ENCODE measurements at regions not wholly inside any gene's neighbourhood (a gene's known extent, or its start where the extent isn't known, plus 50 kb on each side); places are given as distances from the start of the nearest gene placed in this dataset.

DNA sequence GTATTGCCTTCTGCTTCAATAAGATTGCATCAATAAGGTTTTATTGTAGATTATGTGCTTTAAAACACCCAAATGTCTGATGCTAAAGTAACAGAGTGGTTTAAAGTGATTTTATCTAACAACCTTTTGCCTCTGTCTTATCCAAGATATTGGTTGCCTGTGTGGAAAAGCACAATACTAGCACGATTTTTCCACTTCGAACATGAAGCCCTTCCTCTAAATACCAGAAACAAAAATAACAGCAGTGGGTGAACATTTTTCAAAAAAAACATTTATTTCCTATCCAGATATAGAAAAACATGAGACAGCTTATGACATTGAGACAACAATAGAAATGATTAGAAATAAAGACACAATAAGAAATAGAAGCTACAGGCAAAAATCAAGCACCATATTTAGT, 59.5 kb upstream of the MDFIC start:
- TF ChIP-seq ZSCAN16 (tag by site-specific recombination; IDR thresholded peaks at IDR 0.05) (no peak), ZBTB48 (tag by site-specific recombination; IDR thresholded peaks at IDR 0.05) (no peak), MYNN (tag by site-specific recombination; IDR thresholded peaks at IDR 0.05; ENCODE audit: borderline replicate concordance) (no peak), ZNF112 (tag by site-specific recombination; IDR thresholded peaks at IDR 0.05) (no peak), ZNF302 (tag by site-specific recombination; IDR thresholded peaks at IDR 0.05; ENCODE audit: low read depth) (no peak), ZNF664 (tag by site-specific recombination; IDR thresholded peaks at IDR 0.05) (no peak), ZNF707 (tag by site-specific recombination; IDR thresholded peaks at IDR 0.05) (no peak), SP2 (tag by site-specific recombination; IDR thresholded peaks at IDR 0.05) (no peak), OSR2 (tag by site-specific recombination; IDR thresholded peaks at IDR 0.05) (no peak), ZXDB (tag by site-specific recombination; IDR thresholded peaks at IDR 0.05) (no peak)
- TF ChIP-seq, protein P1, sequence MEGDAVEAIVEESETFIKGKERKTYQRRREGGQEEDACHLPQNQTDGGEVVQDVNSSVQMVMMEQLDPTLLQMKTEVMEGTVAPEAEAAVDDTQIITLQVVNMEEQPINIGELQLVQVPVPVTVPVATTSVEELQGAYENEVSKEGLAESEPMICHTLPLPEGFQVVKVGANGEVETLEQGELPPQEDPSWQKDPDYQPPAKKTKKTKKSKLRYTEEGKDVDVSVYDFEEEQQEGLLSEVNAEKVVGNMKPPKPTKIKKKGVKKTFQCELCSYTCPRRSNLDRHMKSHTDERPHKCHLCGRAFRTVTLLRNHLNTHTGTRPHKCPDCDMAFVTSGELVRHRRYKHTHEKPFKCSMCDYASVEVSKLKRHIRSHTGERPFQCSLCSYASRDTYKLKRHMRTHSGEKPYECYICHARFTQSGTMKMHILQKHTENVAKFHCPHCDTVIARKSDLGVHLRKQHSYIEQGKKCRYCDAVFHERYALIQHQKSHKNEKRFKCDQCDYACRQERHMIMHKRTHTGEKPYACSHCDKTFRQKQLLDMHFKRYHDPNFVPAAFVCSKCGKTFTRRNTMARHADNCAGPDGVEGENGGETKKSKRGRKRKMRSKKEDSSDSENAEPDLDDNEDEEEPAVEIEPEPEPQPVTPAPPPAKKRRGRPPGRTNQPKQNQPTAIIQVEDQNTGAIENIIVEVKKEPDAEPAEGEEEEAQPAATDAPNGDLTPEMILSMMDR (tag by site-specific recombination; IDR thresholded peaks at IDR 0.05), result no peak
- ChIA-PET POLR2A (no interaction called here), CTCF (no interaction called here)
- Histone ChIP-seq H3K4me3 (ENCODE audit: low read depth, low read length) (no peak overlapping the region), H3K9me3 (ENCODE audit: control insufficient read depth, insufficient read depth, low read depth, low read length) (no peaks in the 10 kb centered on the region), H3K36me3 (ENCODE audit: control insufficient read depth in 2 of 2, insufficient read depth in 1 of 2, low read length in 2 of 2) (no peaks in the 10 kb centered on the region), H3K4me1 (ENCODE audit: control insufficient read depth, insufficient read depth, low read length) (no peaks in the 10 kb centered on the region), H3K27ac (ENCODE audit: extremely low read depth, low read depth, low read length) (no peak overlapping the region)

DNA sequence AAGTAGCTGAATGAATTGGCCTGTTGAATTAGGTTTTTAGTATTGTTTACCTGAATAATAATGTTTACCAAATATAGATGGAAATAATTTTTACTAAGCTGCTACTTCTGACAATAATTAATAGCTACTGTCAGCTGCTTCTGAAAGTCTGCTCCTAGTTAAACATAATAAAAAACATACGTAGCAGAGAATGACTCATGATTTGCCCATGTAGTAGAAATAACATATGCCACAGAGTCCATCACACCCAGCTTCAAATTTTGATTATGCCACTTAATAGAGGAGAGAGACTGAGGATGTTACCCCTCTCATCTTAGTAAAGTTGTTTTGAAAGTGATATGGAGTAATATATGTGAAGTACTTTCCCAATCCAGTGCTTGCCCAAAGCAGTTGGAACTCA, 57.6 kb upstream of the MDFIC start:
- CTCF ChIA-PET, result interaction anchor here (0.5 to 3.3 kb wide), 6 partner anchors 12 to 987 kb away, joined by 4 to 11 read pairs (median 5); no protein-coding TSS in a partner anchor
- Histone ChIP-seq H3K4me3 (ENCODE audit: low read depth, low read length) (no peak overlapping the region), H3K9me3 (ENCODE audit: control insufficient read depth, insufficient read depth, low read depth, low read length) (no peaks in the 10 kb centered on the region), H3K27ac (ENCODE audit: extremely low read depth, low read depth, low read length) (no peak overlapping the region), H3K4me1 (ENCODE audit: control insufficient read depth, insufficient read depth, low read length) (no peaks in the 10 kb centered on the region), H3K36me3 (ENCODE audit: control insufficient read depth in 2 of 2, insufficient read depth in 1 of 2, low read length in 2 of 2) (no peaks in the 10 kb centered on the region)
- POLR2A ChIA-PET, result no interaction called here
- TF ChIP-seq, protein P1 (tag by site-specific recombination; IDR thresholded peaks at IDR 0.05), result no peak
- no peak for TF ChIP-seq ZNF776 (tag by site-specific recombination; IDR thresholded peaks at IDR 0.05; ENCODE audit: borderline replicate concordance)
- no peak for TF ChIP-seq ZNF585B (tag by site-specific recombination; IDR thresholded peaks at IDR 0.05)
- TF ChIP-seq, protein P2, sequence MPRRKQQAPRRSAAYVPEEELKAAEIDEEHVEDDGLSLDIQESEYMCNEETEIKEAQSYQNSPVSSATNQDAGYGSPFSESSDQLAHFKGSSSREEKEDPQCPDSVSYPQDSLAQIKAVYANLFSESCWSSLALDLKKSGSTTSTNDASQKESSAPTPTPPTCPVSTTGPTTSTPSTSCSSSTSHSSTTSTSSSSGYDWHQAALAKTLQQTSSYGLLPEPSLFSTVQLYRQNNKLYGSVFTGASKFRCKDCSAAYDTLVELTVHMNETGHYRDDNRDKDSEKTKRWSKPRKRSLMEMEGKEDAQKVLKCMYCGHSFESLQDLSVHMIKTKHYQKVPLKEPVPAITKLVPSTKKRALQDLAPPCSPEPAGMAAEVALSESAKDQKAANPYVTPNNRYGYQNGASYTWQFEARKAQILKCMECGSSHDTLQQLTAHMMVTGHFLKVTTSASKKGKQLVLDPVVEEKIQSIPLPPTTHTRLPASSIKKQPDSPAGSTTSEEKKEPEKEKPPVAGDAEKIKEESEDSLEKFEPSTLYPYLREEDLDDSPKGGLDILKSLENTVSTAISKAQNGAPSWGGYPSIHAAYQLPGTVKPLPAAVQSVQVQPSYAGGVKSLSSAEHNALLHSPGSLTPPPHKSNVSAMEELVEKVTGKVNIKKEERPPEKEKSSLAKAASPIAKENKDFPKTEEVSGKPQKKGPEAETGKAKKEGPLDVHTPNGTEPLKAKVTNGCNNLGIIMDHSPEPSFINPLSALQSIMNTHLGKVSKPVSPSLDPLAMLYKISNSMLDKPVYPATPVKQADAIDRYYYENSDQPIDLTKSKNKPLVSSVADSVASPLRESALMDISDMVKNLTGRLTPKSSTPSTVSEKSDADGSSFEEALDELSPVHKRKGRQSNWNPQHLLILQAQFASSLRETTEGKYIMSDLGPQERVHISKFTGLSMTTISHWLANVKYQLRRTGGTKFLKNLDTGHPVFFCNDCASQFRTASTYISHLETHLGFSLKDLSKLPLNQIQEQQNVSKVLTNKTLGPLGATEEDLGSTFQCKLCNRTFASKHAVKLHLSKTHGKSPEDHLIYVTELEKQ (tag by site-specific recombination; IDR thresholded peaks at IDR 0.05; ENCODE audit: borderline replicate concordance), result no peak
- TF ChIP-seq ZNF514 (tag by site-specific recombination; IDR thresholded peaks at IDR 0.05), result no peak
- no peak for TF ChIP-seq ZBTB8A (tag by site-specific recombination; IDR thresholded peaks at IDR 0.05)
- TF ChIP-seq, protein P3, sequence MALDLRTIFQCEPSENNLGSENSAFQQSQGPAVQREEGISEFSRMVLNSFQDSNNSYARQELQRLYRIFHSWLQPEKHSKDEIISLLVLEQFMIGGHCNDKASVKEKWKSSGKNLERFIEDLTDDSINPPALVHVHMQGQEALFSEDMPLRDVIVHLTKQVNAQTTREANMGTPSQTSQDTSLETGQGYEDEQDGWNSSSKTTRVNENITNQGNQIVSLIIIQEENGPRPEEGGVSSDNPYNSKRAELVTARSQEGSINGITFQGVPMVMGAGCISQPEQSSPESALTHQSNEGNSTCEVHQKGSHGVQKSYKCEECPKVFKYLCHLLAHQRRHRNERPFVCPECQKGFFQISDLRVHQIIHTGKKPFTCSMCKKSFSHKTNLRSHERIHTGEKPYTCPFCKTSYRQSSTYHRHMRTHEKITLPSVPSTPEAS (tag by site-specific recombination; IDR thresholded peaks at IDR 0.05), result no peak
- TF ChIP-seq ZNF202 (tag by site-specific recombination; IDR thresholded peaks at IDR 0.05; ENCODE audit: borderline replicate concordance), result no peak
- no peak for TF ChIP-seq ZNF24 (tag by site-specific recombination; IDR thresholded peaks at IDR 0.05)
- TF ChIP-seq, protein P4, sequence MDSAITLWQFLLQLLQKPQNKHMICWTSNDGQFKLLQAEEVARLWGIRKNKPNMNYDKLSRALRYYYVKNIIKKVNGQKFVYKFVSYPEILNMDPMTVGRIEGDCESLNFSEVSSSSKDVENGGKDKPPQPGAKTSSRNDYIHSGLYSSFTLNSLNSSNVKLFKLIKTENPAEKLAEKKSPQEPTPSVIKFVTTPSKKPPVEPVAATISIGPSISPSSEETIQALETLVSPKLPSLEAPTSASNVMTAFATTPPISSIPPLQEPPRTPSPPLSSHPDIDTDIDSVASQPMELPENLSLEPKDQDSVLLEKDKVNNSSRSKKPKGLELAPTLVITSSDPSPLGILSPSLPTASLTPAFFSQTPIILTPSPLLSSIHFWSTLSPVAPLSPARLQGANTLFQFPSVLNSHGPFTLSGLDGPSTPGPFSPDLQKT (IDR thresholded peaks at IDR 0.05; ENCODE audit: borderline replicate concordance, low read depth, low read length), result no peak
- TF ChIP-seq ZNF623 (tag by site-specific recombination; IDR thresholded peaks at IDR 0.05), result no peak
- no peak for TF ChIP-seq ZNF629 (tag by site-specific recombination; IDR thresholded peaks at IDR 0.05)
- TF ChIP-seq ZFP41 (tag by site-specific recombination; IDR thresholded peaks at IDR 0.05; ENCODE audit: borderline replicate concordance), result no peak
- TF ChIP-seq, protein P5, sequence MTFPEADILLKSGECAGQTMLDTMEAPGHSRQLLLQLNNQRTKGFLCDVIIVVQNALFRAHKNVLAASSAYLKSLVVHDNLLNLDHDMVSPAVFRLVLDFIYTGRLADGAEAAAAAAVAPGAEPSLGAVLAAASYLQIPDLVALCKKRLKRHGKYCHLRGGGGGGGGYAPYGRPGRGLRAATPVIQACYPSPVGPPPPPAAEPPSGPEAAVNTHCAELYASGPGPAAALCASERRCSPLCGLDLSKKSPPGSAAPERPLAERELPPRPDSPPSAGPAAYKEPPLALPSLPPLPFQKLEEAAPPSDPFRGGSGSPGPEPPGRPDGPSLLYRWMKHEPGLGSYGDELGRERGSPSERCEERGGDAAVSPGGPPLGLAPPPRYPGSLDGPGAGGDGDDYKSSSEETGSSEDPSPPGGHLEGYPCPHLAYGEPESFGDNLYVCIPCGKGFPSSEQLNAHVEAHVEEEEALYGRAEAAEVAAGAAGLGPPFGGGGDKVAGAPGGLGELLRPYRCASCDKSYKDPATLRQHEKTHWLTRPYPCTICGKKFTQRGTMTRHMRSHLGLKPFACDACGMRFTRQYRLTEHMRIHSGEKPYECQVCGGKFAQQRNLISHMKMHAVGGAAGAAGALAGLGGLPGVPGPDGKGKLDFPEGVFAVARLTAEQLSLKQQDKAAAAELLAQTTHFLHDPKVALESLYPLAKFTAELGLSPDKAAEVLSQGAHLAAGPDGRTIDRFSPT (tag by site-specific recombination; IDR thresholded peaks at IDR 0.05), result no peak

All from HEK293 (cell line).